22Rv1 (cell line): ENCODE measurements at regions not wholly inside any gene's neighbourhood (a gene's known extent, or its start where the extent isn't known, plus 50 kb on each side); places are given as distances from the start of the nearest gene placed in this dataset.

Experiments used
- CTCF ChIP-seq: fragments of 450-650 bp; IDR thresholded peaks from 2 replicates; pipeline ENCODE4 v1.5.1; 2017; ENCODE audit warnings: mild to moderate bottlenecking
- ZFX ChIP-seq: fragments of 450-650 bp; IDR thresholded peaks from 2 replicates; pipeline ENCODE4 v1.6.1; 2017; ENCODE audit warnings: antibody characterized with exemption, borderline replicate concordance

DNA sequence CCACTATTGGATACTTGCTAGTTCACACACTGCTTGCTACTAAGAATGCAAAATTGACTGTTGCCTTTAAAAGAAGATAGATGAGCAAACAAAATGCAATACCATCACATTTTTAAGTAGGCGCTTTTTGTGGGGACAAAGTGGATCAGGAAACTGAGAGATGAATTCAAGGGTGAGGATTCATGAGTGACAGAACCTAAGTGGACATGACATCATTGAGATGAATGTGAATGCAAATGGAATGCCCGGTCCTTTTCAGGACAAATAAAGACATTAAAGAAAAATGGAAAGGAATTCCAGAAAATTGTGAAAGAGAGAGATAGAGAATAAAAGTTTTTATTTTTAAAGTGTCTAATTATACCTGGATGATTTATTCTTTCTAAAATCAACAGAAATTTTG lies 106.3 kb upstream of the AKR1E2 start:
- no peak for TF ChIP-seq CTCF
- TF ChIP-seq ZFX, result no peak
